Stomach (tissue), 4 donors: ENCODE measurements at regions not wholly inside any gene's neighbourhood (a gene's known extent, or its start where the extent isn't known, plus 50 kb on each side); places are given as distances from the start of the nearest gene placed in this dataset.

Experiments
- CTCF ChIP-seq, 7 experiments: fragments of 450-650 bp in 4 of 7; fragments of 200-600 bp in 3 of 7; sonication (generic) in 3 of 7; IDR thresholded peaks; one replicate each; pipeline ENCODE4 v1.5.1; 2016 to 2019; ENCODE audit warnings: antibody characterized with exemption in 7 of 7, control low read depth in 2 of 7, mild to moderate bottlenecking in 1 of 7
- POLR2A ChIP-seq, 4 donors: fragments of 450-650 bp; IDR thresholded peaks; one replicate each; pipeline ENCODE4 v1.6.1; 2016; ENCODE audit warnings: antibody characterized with exemption in 4 of 4, control low read depth in 2 of 4, mild to moderate bottlenecking in 1 of 4, moderate library complexity in 1 of 4

- no peak for TF ChIP-seq CTCF (IDR thresholded peaks at IDR 0.05)
- TF ChIP-seq POLR2A (IDR thresholded peaks at IDR 0.05) = no peak
Measured at GRCh38 chr13:73251626-73252265, 192.9 kb downstream of the KLF5 start.
